WTC11 (cell line): ENCODE measurements at regions not wholly inside any gene's neighbourhood (a gene's known extent, or its start where the extent isn't known, plus 50 kb on each side); places are given as distances from the start of the nearest gene placed in this dataset.

ENCODE experiments used
- ELF4 ChIP-seq: sonication (generic); formaldehyde crosslinking; IDR thresholded peaks from 2 replicates; pipeline ENCODE4 v1.8.1; 2022; ENCODE audit warnings: low read depth, mild to moderate bottlenecking, moderate library complexity, missing genetic modification reagents
- ESRRA ChIP-seq: sonication (generic); formaldehyde crosslinking; IDR thresholded peaks from 2 replicates; pipeline ENCODE4 v1.8.1; 2022; ENCODE audit warnings: mild to moderate bottlenecking, missing genetic modification reagents, borderline replicate concordance
- FOXP4 ChIP-seq: sonication (generic); formaldehyde crosslinking; IDR thresholded peaks from 2 replicates; pipeline ENCODE4 v1.8.0; 2022; ENCODE audit warnings: mild to moderate bottlenecking, missing genetic modification reagents
- GABPB1 ChIP-seq: sonication (generic); formaldehyde crosslinking; IDR thresholded peaks from 2 replicates; pipeline ENCODE4 v1.8.1; 2023; ENCODE audit warnings: mild to moderate bottlenecking, missing genetic modification reagents
- NR1H2 ChIP-seq: sonication (generic); formaldehyde crosslinking; IDR thresholded peaks from 2 replicates; pipeline ENCODE4 v1.9.0; 2021; ENCODE audit warnings: mild to moderate bottlenecking, moderate library complexity, missing genetic modification reagents
- PRRX2 ChIP-seq: fragments of 250-450 bp; sonication (Bioruptor Pico); IDR thresholded peaks from 2 replicates; pipeline ENCODE4 v1.8.0; 2021; ENCODE audit warnings: mild to moderate bottlenecking
- RORB ChIP-seq: fragments of 250-450 bp; sonication (Bioruptor Pico); IDR thresholded peaks from 2 replicates; pipeline ENCODE4 v1.9.0; 2021; ENCODE audit warnings: mild to moderate bottlenecking
- SP1 ChIP-seq: sonication (generic); formaldehyde crosslinking; conservative IDR thresholded peaks from 2 replicates; pipeline ENCODE4 v1.8.1; 2022; ENCODE audit warnings: missing genetic modification reagents
- USF2 ChIP-seq: sonication (generic); formaldehyde crosslinking; IDR thresholded peaks from 2 replicates; pipeline ENCODE4 v1.8.1; 2023; ENCODE audit warnings: mild to moderate bottlenecking, missing genetic modification reagents, moderate library complexity
- ZNF263 ChIP-seq: sonication (generic); formaldehyde crosslinking; IDR thresholded peaks from 2 replicates; pipeline ENCODE4 v1.8.1; 2022; ENCODE audit warnings: low read depth, mild to moderate bottlenecking, moderate library complexity, missing genetic modification reagents
- ZNF423 ChIP-seq: fragments of 250-450 bp; sonication (Bioruptor Pico); IDR thresholded peaks from 2 replicates; pipeline ENCODE4 v2.1.2; 2022; ENCODE audit warnings: mild to moderate bottlenecking, moderate library complexity
- TF ChIP-seq, protein P1 (sequence below): fragments of 200-600 bp; IDR thresholded peaks from 2 replicates; pipeline ENCODE4 v1.8.0; 2022; ENCODE audit warnings: antibody characterized with exemption
- TF ChIP-seq, protein P2 (sequence below): sonication (generic); formaldehyde crosslinking; conservative IDR thresholded peaks from 2 replicates; pipeline ENCODE4 v1.8.1; 2023; ENCODE audit warnings: mild to moderate bottlenecking, low read depth, missing genetic modification reagents, moderate library complexity
- TF ChIP-seq, protein P3 (sequence below): sonication (generic); formaldehyde crosslinking; IDR thresholded peaks from 2 replicates; pipeline ENCODE4 v1.8.1; 2022; ENCODE audit warnings: mild to moderate bottlenecking, moderate library complexity, missing genetic modification reagents

DNA sequence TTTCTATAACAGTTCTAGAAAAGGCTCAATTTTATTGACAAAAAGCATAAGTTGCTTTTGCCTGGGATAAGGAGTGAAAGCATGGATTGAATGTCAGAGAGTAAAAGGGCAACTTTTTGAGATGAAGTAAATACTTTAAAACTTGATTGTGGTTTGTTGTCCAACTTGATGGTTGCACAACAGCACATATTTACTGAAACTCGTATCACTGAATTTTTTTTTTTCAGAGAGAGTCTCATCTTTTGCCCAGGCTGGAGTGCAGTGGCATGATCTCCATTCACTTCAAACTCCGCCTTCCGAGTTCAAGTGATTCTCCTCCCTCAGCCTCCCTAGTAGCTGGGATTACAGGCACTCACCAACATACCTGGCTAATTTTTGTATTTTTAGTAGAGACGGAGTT lies 856.8 kb downstream of the SH3BGRL start:
- TF ChIP-seq ESRRA (CRISPR knock-in tag) = no peak
- TF ChIP-seq, protein P1, sequence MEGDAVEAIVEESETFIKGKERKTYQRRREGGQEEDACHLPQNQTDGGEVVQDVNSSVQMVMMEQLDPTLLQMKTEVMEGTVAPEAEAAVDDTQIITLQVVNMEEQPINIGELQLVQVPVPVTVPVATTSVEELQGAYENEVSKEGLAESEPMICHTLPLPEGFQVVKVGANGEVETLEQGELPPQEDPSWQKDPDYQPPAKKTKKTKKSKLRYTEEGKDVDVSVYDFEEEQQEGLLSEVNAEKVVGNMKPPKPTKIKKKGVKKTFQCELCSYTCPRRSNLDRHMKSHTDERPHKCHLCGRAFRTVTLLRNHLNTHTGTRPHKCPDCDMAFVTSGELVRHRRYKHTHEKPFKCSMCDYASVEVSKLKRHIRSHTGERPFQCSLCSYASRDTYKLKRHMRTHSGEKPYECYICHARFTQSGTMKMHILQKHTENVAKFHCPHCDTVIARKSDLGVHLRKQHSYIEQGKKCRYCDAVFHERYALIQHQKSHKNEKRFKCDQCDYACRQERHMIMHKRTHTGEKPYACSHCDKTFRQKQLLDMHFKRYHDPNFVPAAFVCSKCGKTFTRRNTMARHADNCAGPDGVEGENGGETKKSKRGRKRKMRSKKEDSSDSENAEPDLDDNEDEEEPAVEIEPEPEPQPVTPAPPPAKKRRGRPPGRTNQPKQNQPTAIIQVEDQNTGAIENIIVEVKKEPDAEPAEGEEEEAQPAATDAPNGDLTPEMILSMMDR = no peak
- no peak for TF ChIP-seq ELF4
- no peak for TF ChIP-seq FOXP4 (CRISPR knock-in tag)
- TF ChIP-seq, protein P2, sequence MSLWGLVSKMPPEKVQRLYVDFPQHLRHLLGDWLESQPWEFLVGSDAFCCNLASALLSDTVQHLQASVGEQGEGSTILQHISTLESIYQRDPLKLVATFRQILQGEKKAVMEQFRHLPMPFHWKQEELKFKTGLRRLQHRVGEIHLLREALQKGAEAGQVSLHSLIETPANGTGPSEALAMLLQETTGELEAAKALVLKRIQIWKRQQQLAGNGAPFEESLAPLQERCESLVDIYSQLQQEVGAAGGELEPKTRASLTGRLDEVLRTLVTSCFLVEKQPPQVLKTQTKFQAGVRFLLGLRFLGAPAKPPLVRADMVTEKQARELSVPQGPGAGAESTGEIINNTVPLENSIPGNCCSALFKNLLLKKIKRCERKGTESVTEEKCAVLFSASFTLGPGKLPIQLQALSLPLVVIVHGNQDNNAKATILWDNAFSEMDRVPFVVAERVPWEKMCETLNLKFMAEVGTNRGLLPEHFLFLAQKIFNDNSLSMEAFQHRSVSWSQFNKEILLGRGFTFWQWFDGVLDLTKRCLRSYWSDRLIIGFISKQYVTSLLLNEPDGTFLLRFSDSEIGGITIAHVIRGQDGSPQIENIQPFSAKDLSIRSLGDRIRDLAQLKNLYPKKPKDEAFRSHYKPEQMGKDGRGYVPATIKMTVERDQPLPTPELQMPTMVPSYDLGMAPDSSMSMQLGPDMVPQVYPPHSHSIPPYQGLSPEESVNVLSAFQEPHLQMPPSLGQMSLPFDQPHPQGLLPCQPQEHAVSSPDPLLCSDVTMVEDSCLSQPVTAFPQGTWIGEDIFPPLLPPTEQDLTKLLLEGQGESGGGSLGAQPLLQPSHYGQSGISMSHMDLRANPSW = no peak
- TF ChIP-seq USF2 (CRISPR knock-in tag) = no peak
- no peak for TF ChIP-seq SP1
- no peak for TF ChIP-seq ZNF263
- no peak for TF ChIP-seq RORB (CRISPR knock-in tag)
- TF ChIP-seq ZNF423 (CRISPR knock-in tag) = no peak
- no peak for TF ChIP-seq GABPB1 (CRISPR knock-in tag)
- no peak for TF ChIP-seq NR1H2 (CRISPR knock-in tag)
- TF ChIP-seq, protein P3, sequence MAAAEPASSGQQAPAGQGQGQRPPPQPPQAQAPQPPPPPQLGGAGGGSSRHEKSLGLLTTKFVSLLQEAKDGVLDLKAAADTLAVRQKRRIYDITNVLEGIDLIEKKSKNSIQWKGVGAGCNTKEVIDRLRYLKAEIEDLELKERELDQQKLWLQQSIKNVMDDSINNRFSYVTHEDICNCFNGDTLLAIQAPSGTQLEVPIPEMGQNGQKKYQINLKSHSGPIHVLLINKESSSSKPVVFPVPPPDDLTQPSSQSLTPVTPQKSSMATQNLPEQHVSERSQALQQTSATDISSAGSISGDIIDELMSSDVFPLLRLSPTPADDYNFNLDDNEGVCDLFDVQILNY (CRISPR knock-in tag) = no peak
- TF ChIP-seq PRRX2 (CRISPR knock-in tag) = no peak
